LoVo (cell line): ENCODE measurements at regions not wholly inside any gene's neighbourhood (a gene's known extent, or its start where the extent isn't known, plus 50 kb on each side); places are given as distances from the start of the nearest gene placed in this dataset.
"Not testable (repeated sequence)": the region's sequence is repeated elsewhere in the genome, so short reads cannot be mapped to it uniquely, and the experiment has no call there.

Experiments
- DNase-seq: peaks from one replicate; pipeline ENCODE4 v3.0.0-alpha.2; 2016; ENCODE audit warnings: low spot score

DNA sequence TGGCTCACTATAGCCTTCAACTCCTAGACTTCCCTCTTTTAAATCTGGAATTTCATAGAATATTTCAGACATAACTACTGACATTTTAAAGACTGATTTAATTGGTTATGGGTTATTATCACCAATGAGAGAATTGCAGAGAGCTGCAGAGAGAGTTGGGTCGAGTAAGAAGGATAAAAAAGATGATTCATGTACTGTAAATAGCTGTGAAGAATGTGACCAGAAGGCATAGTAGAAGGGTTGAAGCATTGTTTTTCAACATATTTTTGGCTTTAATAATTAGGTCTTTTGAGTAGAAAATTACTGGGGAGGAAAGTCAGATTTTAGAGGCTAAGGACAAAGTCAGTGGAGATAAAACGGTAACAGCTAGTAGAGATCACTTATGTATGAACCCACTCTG, 503.2 kb upstream of the SLC8A1 start:
- no peak for DNase-seq

GRCh38 chr2:40955635-40956034, 503.7 kb upstream of the SLC8A1 start:
- DNase-seq: no peak

DNA sequence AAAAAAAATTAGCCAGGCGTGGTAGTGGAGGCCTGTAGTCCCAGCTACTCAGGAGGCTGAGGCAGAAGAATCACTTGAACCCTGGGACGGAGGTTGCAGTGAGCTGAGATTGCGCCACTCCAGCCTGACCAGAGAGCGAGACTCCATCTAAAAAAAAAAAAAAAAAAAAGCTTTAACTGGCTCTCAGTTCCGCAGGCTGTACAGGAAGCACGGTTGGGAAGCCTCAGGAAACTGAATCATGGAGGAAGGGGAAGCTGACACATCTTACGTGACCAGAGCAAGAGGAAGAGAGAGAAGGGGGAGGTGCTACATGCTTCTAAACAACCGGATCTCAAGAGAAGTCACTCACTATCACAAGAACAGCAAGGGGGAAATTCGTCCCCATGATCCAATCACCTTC, 505.6 kb upstream of the SLC8A1 start:
- DNase-seq: no peak

- no peak for DNase-seq
Measured at GRCh38 chr2:40962026-40962425, 510.1 kb upstream of the SLC8A1 start.

DNA sequence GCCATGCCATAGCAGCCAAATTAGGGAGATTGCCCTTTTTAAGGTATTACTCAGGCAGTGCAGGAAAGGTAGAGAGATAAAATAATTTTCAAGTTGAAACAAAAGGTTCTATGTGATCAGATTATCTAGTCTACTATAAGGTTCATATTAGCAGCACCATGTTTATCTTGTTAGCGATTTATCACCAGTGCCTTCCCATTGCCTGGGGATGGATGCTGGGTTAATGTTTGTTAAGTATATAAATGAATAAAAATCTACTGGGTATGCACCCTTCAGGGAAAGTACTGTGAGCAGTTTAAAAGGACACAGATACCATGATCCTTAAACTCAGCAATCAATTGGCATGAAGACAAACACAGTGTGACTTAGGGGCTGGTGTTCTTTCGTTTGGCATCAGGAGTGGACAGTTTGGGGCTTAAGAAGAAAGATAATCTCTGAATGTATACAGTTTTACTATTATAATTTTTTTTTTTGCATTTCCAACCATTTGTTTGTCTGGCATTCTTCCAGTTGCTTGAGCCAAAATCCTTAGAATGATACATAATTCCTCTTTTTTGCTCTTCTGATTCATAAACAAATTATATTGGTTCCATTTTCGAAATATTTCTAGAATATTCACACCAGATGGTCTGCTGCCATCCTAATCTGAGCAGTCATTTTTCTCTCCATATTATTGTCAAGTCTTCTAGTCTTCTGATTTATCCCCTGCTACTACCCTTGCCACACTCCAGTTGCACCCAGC, 512.8 kb upstream of the SLC8A1 start:
- no peak for DNase-seq

DNA sequence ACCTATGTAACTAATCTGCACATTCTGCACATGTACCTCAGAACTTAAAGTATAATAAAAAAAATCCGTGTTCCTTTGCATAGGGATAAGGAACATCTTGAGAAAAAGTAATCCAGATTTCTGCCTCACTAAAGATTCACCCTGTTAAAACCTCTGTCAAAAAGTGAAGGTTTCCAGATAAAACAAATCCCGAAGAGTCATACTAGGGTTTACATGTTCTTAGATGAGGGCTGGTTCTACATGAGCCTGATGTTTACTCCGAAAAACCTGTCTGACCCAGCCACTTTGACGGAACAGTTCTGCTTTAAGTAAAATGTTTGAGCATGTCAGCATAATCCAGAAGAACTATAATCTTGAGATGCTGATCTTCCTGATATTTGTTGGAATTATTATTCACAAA, 515.6 kb upstream of the SLC8A1 start:
- no peak for DNase-seq

DNA sequence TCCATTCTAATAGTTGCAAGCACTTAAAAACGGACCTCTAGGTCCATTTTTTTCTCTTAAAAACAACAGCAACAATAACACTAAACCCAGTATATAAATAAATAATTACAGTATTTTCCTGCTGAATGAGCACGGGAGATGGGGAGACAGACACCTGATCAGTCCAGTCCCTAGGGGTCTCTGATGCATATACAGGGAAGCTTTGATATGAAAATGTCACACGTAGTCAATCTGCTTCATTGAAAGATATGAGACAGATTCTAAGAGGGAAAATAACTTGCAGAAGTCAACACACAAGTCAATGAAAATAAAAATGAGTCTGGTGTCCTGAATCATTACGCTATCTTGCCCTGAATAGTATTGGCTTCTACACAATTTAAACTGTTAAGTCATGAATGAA, 523.3 kb upstream of the SLC8A1 start:
- DNase-seq: no peak

- DNase-seq: no peak
Measured at GRCh38 chr2:40997362-40997761, 545.5 kb upstream of the SLC8A1 start.

DNA sequence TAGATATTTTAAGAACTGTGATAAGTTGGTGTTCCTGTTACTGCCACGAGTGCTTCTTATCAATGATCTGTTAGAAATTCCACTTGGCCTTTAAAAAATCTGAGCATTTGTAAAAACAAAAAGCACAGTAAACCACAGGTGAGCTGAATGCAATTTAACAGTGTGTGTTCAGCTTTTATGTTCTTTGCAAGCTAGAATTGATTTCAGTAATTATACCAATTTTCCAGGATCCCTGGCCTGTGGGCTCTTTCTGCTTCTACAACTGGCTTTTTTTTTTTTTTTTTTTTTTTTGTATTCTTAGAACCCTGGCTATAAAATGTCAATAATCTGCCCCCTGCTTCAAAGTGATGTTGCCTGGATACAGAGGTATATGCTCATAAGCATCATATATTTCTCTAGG, 548.5 kb upstream of the SLC8A1 start:
- no peak for DNase-seq

GRCh38 chr2:41000906-41001305, 549.0 kb upstream of the SLC8A1 start:
- no peak for DNase-seq

GRCh38 chr2:41004700-41005099, 552.8 kb upstream of the SLC8A1 start:
- no peak for DNase-seq

DNA sequence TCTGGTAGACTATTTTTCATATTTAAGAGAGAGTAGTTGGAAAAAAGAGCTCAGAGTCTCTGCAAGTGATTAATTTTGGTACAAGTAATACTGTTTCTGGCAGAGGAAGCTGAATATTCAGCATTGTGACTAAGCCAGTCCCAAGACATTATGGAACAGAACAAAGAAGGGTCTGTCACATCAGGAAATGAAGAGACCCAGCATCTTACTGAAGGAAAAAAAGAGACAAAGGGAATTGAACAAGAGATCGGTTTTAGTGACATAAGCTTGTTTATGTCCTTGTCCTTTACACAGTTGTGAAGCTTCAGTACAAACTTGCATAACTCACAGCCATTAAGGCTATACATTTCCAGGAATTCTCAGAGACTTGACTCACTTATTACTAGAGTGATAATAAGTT, 568.5 kb upstream of the SLC8A1 start:
- no peak for DNase-seq

- DNase-seq: no peak
Measured at GRCh38 chr2:41024816-41025215, 572.9 kb upstream of the SLC8A1 start.

DNA sequence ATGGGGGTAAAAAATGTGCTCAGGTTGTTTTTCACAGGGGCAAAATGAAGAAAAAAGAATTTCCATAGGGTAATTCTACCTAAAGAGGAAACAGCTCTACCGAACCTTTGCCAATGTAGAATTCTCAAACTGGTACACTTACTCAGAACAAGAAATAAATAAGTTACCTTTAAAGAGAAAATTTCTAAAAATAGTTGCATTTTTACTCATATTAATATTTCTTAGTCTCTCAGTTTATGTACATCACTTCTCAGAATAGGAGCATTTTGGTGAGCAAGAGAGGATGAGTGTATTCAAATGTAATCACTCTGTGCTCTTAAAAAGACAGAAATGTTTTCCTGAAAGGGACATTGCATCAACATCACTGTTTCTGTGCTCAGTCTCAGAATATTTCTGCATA, 574.7 kb upstream of the SLC8A1 start:
- DNase-seq: no peak

GRCh38 chr2:41027095-41027494, 575.2 kb upstream of the SLC8A1 start:
- DNase-seq: no peak

GRCh38 chr2:41031282-41031681, 579.4 kb upstream of the SLC8A1 start:
- DNase-seq: no peak

- DNase-seq: no peak
Measured at GRCh38 chr2:41032715-41033114, 580.8 kb upstream of the SLC8A1 start.

DNA sequence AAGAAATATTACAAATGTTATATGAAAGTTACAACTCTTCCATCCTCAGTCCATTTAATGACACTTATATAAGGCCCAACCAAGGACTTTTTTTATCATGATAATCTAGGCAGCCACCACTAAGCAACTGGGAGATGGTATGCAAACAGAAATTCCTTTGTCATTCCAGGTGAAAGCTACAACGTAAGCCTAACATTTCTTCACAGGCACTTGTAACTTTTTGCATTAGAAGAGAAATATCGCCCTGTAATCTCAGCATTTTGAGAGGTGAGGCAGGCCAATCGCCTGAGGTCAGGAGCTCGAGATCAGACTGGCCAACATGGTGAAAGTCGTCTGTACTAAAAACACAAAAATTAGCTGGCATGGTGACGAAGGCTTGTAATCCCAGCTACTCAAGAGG, 581.2 kb upstream of the SLC8A1 start:
- DNase-seq: no peak

- DNase-seq: no peak
Measured at GRCh38 chr2:41038408-41038807, 586.5 kb upstream of the SLC8A1 start.

DNA sequence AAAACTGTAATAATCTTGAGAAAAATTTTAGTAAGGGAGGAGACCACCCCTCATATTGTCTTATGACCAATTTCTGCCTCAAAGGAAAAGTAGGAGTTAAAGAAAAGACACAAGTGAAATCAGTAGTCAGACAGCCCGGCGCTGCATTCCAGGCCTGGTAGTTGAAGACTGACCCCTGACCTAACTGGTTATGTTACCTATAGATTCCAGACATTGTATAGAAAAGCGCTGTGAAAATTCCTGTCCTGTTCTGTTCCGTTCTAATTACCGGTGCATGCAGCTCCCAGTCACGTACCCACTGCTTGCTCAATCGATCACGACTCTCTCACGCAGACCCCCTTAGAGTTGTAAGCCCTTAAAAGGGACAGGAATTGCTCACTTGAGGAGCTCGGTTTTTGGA, 587.9 kb upstream of the SLC8A1 start:
- DNase-seq: not testable (repeated sequence)

GRCh38 chr2:41040782-41041520, 589.1 kb upstream of the SLC8A1 start:
- no peak for DNase-seq

GRCh38 chr2:41042343-41042742, 590.5 kb upstream of the SLC8A1 start:
- no peak for DNase-seq

- no peak for DNase-seq
Measured at GRCh38 chr2:41061356-41061755, 609.5 kb upstream of the SLC8A1 start.

- no peak for DNase-seq
Measured at GRCh38 chr2:41062336-41062735, 610.4 kb upstream of the SLC8A1 start.
